Transverse colon (tissue), 4 donors: ENCODE measurements at regions not wholly inside any gene's neighbourhood (a gene's known extent, or its start where the extent isn't known, plus 50 kb on each side); places are given as distances from the start of the nearest gene placed in this dataset.

Experiments used
- DNase-seq: peaks from one replicate; pipeline ENCODE4 v3.0.0-alpha.2; 2019
- H3K27ac ChIP-seq, 4 donors: fragments of 200-600 bp; sonication (generic); 2 replicates each; pipeline ENCODE4 v1.5.1; 2016 to 2018; ENCODE audit warnings: inconsistent platforms in 4 of 4
- H3K27me3 ChIP-seq: fragments of 200-600 bp; sonication (generic); 2 replicates; pipeline ENCODE4 v1.5.1; 2017; ENCODE audit warnings: inconsistent platforms
- H3K36me3 ChIP-seq, 4 donors: fragments of 200-600 bp; sonication (generic); 2 replicates each; pipeline ENCODE4 v1.5.1; 2017 to 2019; ENCODE audit warnings: inconsistent platforms in 4 of 4
- H3K4me1 ChIP-seq, 4 donors: fragments of 200-600 bp; sonication (generic); 2 replicates each; pipeline ENCODE4 v1.5.1; 2017 to 2020; ENCODE audit warnings: inconsistent platforms in 4 of 4
- H3K4me3 ChIP-seq, 4 donors: fragments of 200-600 bp; sonication (generic); 1 replicate in 1 of 4; 2 replicates in 3 of 4; pipeline versions ENCODE4 v1.5.1 to v1.6.1; 2017 to 2019; ENCODE audit warnings: inconsistent platforms in 4 of 4
- H3K9me3 ChIP-seq, 2 donors: fragments of 200-600 bp; sonication (generic); 2 replicates each; pipeline ENCODE4 v1.5.1; 2017 to 2019; ENCODE audit warnings: inconsistent platforms in 2 of 2
- EP300 ChIP-seq: sonication (generic); formaldehyde crosslinking; IDR thresholded peaks from one replicate; pipeline ENCODE4 v1.6.1; 2017; ENCODE audit warnings: antibody characterized with exemption, low read depth
- POLR2A ChIP-seq: fragments of 450-650 bp; IDR thresholded peaks from one replicate; pipeline ENCODE4 v1.6.1; 2016; ENCODE audit warnings: antibody characterized with exemption, mild to moderate bottlenecking, moderate library complexity
- POLR2AphosphoS5 ChIP-seq, 3 donors: sonication (generic); formaldehyde crosslinking; IDR thresholded peaks; one replicate each; pipeline ENCODE4 v1.6.1; 2016; ENCODE audit warnings: antibody characterized with exemption in 3 of 3
- WGBS, 2 donors: methylation state at CpG; one replicate each; pipeline ENCODE4 v1.1.5; 2018; ENCODE audit warnings: low coverage in 1 of 2; 5-methylcytosine and 5-hydroxymethylcytosine counted together
- in situ Hi-C, 4 donors: fragments of 200-750 bp; cut with MboI; loops; one replicate each; pipeline versions ENCODE4 v1.15.0 to v1.15.1; 2017; ENCODE audit warnings: low sequenced_read_pairs in 3 of 4, low pct_ligation_motif_present in 1 of 4, low pct_unique_long_range_greater_than_20kb in 1 of 4
- intact Hi-C: fragments of 100-400 bp; cut with DNase I; formaldehyde crosslinking; loops from one replicate; pipeline ENCODE4 v1.15.1; 2023; ENCODE audit warnings: low total_unique reads
- TF ChIP-seq, protein P1 (sequence below), 5 experiments: fragments of 200-600 bp in 3 of 5; fragments of 450-650 bp in 2 of 5; sonication (generic) in 3 of 5; IDR thresholded peaks; 1 replicate in 2 of 5; 2 replicates in 3 of 5; pipeline ENCODE4 v1.5.1; 2016 to 2017; ENCODE audit warnings: antibody characterized with exemption in 5 of 5, inconsistent platforms in 3 of 5, mild to moderate bottlenecking in 2 of 5, moderate library complexity in 1 of 5

DNA sequence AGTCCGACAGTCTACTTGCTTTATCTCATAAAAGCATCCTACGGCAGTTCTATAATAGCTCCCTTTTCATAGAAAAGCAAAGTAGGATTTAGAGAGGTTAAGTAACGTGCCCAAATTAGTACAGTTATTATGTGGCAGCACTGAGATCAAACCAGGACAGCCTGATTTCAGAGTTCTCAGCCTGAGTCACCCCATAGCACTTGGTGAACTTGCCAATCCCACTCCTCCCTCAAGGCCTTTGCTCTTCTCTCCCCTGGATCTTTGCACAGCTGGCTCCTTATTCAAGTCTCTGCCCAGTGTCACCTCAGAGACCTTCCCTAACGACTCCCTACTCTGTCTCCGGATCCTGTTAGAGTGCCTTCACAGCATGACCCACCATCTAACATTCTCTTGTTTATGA, 438.0 kb upstream of the NFE2L3 start:
- Histone ChIP-seq H3K4me3 (no peak overlapping the region), H3K27ac (no peak overlapping the region), H3K36me3 (no peaks in the 10 kb centered on the region), H3K9me3 (no peaks in the 10 kb centered on the region), H3K27me3 (no peaks in the 10 kb centered on the region), H3K4me1 (peaks cover 0 to 5% (median 1%) of the 10 kb centered on the region in 4 donors)
- DNase-seq, result no peak
- in situ Hi-C loops (no loop called here), intact Hi-C loops (no loop called here)
- WGBS, 2 donors, result 64 to 67% methylated on average over 2 to 5 of the region's 5 CpGs
- TF ChIP-seq, protein P1, sequence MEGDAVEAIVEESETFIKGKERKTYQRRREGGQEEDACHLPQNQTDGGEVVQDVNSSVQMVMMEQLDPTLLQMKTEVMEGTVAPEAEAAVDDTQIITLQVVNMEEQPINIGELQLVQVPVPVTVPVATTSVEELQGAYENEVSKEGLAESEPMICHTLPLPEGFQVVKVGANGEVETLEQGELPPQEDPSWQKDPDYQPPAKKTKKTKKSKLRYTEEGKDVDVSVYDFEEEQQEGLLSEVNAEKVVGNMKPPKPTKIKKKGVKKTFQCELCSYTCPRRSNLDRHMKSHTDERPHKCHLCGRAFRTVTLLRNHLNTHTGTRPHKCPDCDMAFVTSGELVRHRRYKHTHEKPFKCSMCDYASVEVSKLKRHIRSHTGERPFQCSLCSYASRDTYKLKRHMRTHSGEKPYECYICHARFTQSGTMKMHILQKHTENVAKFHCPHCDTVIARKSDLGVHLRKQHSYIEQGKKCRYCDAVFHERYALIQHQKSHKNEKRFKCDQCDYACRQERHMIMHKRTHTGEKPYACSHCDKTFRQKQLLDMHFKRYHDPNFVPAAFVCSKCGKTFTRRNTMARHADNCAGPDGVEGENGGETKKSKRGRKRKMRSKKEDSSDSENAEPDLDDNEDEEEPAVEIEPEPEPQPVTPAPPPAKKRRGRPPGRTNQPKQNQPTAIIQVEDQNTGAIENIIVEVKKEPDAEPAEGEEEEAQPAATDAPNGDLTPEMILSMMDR (IDR thresholded peaks at IDR 0.05), result no peak
- TF ChIP-seq POLR2AphosphoS5 (IDR thresholded peaks at IDR 0.05) (no peak), POLR2A (no peak), EP300 (no peak)

DNA sequence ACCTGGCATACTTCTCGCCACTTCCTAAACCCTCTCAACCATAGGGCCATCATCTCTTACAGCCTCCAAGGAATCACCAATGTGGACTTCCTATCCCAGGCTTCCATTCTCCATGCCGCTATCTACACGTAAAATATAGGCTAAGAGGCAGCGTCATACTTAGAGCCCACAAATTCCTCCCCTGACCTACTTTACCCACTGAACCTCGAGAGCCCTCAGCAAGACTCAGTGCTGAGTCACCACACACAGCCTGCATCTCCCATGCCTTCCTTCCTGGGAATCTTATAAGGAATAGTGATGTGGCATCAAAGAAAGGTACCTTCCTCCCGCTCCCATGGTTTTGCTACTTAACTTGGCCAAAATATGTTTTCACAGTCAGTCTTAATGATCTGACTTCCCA, 435.6 kb upstream of the NFE2L3 start:
- no peak overlapping the region for H3K4me3 ChIP-seq
- no peak overlapping the region for H3K27ac ChIP-seq
- peaks cover 0 to 5% (median 1%) of the 10 kb centered on the region in 4 donors for H3K4me1 ChIP-seq
- 83 to 89% methylated on average over 4 to 6 of the region's 6 CpGs for WGBS, 2 donors
- H3K27me3 ChIP-seq, result no peaks in the 10 kb centered on the region
- no peak for TF ChIP-seq EP300
- no peak for TF ChIP-seq POLR2AphosphoS5 (IDR thresholded peaks at IDR 0.05)
- TF ChIP-seq, protein P1 (IDR thresholded peaks at IDR 0.05), result no peak
- no peak for TF ChIP-seq POLR2A
- H3K36me3 ChIP-seq, result no peaks in the 10 kb centered on the region
- in situ Hi-C loops (no loop called here), intact Hi-C loops (no loop called here)
- no peak for DNase-seq
- H3K9me3 ChIP-seq, result no peaks in the 10 kb centered on the region

- no peaks in the 10 kb centered on the region for H3K4me1 ChIP-seq
- no peak overlapping the region for H3K27ac ChIP-seq
- H3K36me3 ChIP-seq, result no peaks in the 10 kb centered on the region
- intact Hi-C loops, result no loop called here
- no peaks in the 10 kb centered on the region for H3K27me3 ChIP-seq
- WGBS, 2 donors, result 64 to 71% methylated on average over 3 to 4 of the region's 4 CpGs
- in situ Hi-C loops, result no loop called here
- TF ChIP-seq POLR2A (no peak), EP300 (no peak), POLR2AphosphoS5 (IDR thresholded peaks at IDR 0.05) (no peak)
- TF ChIP-seq, protein P1 (IDR thresholded peaks at IDR 0.05), result no peak
- H3K4me3 ChIP-seq, result no peak overlapping the region
- no peaks in the 10 kb centered on the region for H3K9me3 ChIP-seq
- no peak for DNase-seq
Measured at GRCh38 chr7:25718596-25718995, 433.4 kb upstream of the NFE2L3 start.

GRCh38 chr7:25719190-25719896, 432.7 kb upstream of the NFE2L3 start:
- TF ChIP-seq, protein P1 (IDR thresholded peaks at IDR 0.05), result no peak
- no peak for TF ChIP-seq EP300
- TF ChIP-seq POLR2A, result no peak
- no peak for TF ChIP-seq POLR2AphosphoS5 (IDR thresholded peaks at IDR 0.05)
- intact Hi-C loops, result no loop called here
- Histone ChIP-seq H3K27ac (no peak overlapping the region), H3K36me3 (no peaks in the 10 kb centered on the region), H3K9me3 (no peaks in the 10 kb centered on the region), H3K4me3 (no peak overlapping the region), H3K4me1 (no peaks in the 10 kb centered on the region), H3K27me3 (no peaks in the 10 kb centered on the region)
- in situ Hi-C loops, result no loop called here
- WGBS, 2 donors, result 69 to 91% methylated on average over 1 to 5 of the region's 5 CpGs
- DNase-seq, result no peak
